ENCODE measurements at regions not wholly inside any gene's neighbourhood (a gene's known extent, or its start where the extent isn't known, plus 50 kb on each side); places are given as distances from the start of the nearest gene placed in this dataset.
"Not testable (repeated sequence)": the region's sequence is repeated elsewhere in the genome, so short reads cannot be mapped to it uniquely, and the experiment has no call there.

GRCh38 chr20:28625112-28625511, 2632.4 kb upstream of the DEFB115 start:
- H3K27ac ChIP-seq (ENCODE audit: extremely low read length, insufficient read depth, low read length); H3K36me3 ChIP-seq (replicated peaks in 1 of 2; ENCODE audit: control insufficient read depth in 1 of 2, insufficient read depth in 2 of 2, low read length in 2 of 2); POLR2A ChIA-PET; H3K4me3 ChIP-seq (replicated peaks in 1 of 3; ENCODE audit: insufficient read depth in 1 of 3, low read depth in 2 of 3, low read length in 3 of 3); H3K4me1 ChIP-seq (ENCODE audit: insufficient read depth, low read length); H4K20me1 ChIP-seq (ENCODE audit: insufficient read depth, low read length); FAIRE-seq; intact Hi-C loops (cut with micrococcal nuclease; ENCODE audit: unreplicated experiment); H3K27me3 ChIP-seq (ENCODE audit: control insufficient read depth in 1 of 2, insufficient read depth in 2 of 2, low read length in 2 of 2); in situ Hi-C loops (cut with HindIII; ENCODE audit: extremely low pct_ligation_motif_present, low pct_unique_long_range_greater_than_20kb); BruUV-seq (replicated peaks); DNase-seq (ENCODE audit: low spot score); ATAC-seq; H3K9ac ChIP-seq (ENCODE audit: insufficient read depth, low read depth, low read length); H2AFZ ChIP-seq (ENCODE audit: low read length); H3K4me2 ChIP-seq (ENCODE audit: low read depth, low read length); H3K79me2 ChIP-seq (ENCODE audit: insufficient read depth, low read length); CTCF ChIA-PET (ENCODE audit: low intra/inter-chr PET ratio, low total read pairs): not testable (repeated sequence)
- peaks cover 35% of the 10 kb centered on the region for H3K9me3 ChIP-seq (ENCODE audit: low read length)
- WGBS (ENCODE audit: low lambda C conversion rate), result 4% methylated on average over 2 of the region's 2 CpGs

DNA sequence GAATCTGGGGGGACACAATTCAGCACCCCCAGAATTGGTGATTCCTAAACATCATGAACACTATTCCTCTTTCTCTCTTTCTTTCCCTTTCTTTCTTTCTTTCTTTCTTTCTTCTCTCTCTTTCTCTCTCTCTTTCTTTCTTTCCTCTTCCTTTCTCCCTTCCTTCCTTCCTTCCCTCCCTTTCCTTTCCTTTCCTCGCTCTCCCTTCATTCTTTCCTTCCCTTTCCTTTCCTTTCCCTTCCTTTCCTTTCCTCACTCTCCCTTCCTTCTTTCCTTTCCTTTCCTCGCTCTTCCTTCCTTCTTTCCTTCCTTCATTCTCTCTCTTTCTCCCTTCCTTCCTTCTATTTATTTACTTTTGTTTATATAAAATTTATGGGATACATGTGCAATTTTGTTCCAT, 2616.6 kb upstream of the DEFB115 start:
- BruUV-seq (replicated peaks); H4K20me1 ChIP-seq (ENCODE audit: insufficient read depth, low read length); intact Hi-C loops (cut with micrococcal nuclease; ENCODE audit: unreplicated experiment); H3K27ac ChIP-seq (ENCODE audit: extremely low read length, insufficient read depth, low read length); H3K4me2 ChIP-seq (ENCODE audit: low read depth, low read length); H3K9ac ChIP-seq (ENCODE audit: insufficient read depth, low read depth, low read length); CTCF ChIA-PET (ENCODE audit: low intra/inter-chr PET ratio, low total read pairs); in situ Hi-C loops (cut with HindIII; ENCODE audit: extremely low pct_ligation_motif_present, low pct_unique_long_range_greater_than_20kb); FAIRE-seq; H3K4me1 ChIP-seq (ENCODE audit: insufficient read depth, low read length); H3K4me3 ChIP-seq (replicated peaks in 1 of 3; ENCODE audit: insufficient read depth in 1 of 3, low read depth in 2 of 3, low read length in 3 of 3); H3K27me3 ChIP-seq (ENCODE audit: control insufficient read depth in 1 of 2, insufficient read depth in 2 of 2, low read length in 2 of 2); ATAC-seq; DNase-seq (ENCODE audit: low spot score); POLR2A ChIA-PET; H2AFZ ChIP-seq (ENCODE audit: low read length); H3K79me2 ChIP-seq (ENCODE audit: insufficient read depth, low read length); H3K36me3 ChIP-seq (replicated peaks in 1 of 2; ENCODE audit: control insufficient read depth in 1 of 2, insufficient read depth in 2 of 2, low read length in 2 of 2): not testable (repeated sequence)
- H3K9me3 ChIP-seq (ENCODE audit: low read length), result peaks cover 49% of the 10 kb centered on the region
- 8% methylated on average over 2 of the region's 2 CpGs for WGBS (ENCODE audit: low lambda C conversion rate)
- 0 out of 2 replicates have a peak, but pooled peaks have one; percentile 13 for TF ChIP-seq RAD51 (IDR thresholded peaks at IDR 0.05; ENCODE audit: borderline replicate concordance)
- TF ChIP-seq IKZF1 (IDR thresholded peaks at IDR 0.05), result 0 out of 2 replicates have a peak, but pooled peaks have one; percentile 51
- TF ChIP-seq PLRG1 (conservative IDR thresholded peaks at IDR 0.05), result 0 out of 2 replicates have a peak, but pooled peaks have one; percentile 22

All from HepG2 (cell line).